ENCODE measurements at regions not wholly inside any gene's neighbourhood (a gene's known extent, or its start where the extent isn't known, plus 50 kb on each side); places are given as distances from the start of the nearest gene placed in this dataset.

DNA sequence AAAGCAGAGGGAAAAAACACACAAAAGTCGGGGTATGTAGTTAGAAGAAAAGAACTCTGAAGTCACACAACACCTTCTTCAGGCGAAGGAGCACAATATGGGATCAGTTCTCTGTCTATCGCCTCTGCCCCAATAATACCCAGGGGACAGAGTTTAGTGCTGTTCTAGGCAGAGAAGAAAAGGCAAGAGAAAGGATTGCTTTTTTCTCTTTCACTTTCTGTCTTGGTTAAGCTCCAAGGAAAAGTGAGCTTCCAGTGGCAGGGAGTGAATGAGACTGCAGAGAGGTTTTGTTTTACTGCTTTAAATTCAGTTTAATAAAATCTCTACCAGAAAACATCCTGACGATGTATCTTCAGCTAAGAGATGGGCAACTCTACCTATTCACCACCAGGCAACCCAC is 86.6 kb upstream of the STXBP5 start:
- DNase-seq (ENCODE audit: extremely low read depth, low read depth, low spot score) = no peak

DNA sequence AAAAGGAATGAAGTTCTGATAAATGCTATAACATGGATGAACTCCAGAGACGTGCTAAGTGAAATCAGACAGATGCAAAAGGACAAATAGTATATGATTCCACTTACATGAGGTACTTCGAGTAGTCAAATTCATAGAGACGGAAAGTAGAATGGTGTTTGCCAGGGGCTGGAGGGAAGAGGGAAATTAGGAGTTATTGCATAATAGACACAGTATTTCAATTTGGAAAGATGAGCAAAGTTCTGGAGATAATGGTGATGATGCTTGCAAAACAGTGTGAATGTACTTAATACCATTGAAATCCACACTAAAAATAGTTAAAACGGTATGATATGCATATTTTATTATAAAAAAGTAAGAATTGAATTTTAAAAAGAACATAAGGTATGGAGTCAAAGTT is 84.9 kb upstream of the STXBP5 start:
- DNase-seq (ENCODE audit: extremely low read depth, low read depth, low spot score) = no peak

DNA sequence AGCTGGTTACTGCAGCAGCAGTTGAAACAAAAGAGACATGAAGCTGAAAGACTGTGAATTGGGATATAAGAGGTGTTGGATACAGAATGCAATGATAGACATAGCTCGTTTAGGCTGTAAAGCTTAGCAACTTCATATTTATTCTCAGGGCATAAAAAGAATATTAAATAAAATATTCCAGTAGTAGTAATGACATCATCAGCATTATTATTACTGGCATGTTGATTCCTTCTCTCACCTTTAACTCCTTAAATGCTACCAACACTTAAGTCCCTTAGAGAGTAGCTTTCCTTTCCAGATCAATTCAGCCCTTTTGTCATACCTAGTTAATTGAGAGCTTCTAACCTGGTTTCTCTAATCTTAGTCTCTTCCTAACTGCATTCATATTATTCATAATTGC is 81.4 kb upstream of the STXBP5 start:
- DNase-seq (ENCODE audit: extremely low read depth, low read depth, low spot score) = no peak

DNA sequence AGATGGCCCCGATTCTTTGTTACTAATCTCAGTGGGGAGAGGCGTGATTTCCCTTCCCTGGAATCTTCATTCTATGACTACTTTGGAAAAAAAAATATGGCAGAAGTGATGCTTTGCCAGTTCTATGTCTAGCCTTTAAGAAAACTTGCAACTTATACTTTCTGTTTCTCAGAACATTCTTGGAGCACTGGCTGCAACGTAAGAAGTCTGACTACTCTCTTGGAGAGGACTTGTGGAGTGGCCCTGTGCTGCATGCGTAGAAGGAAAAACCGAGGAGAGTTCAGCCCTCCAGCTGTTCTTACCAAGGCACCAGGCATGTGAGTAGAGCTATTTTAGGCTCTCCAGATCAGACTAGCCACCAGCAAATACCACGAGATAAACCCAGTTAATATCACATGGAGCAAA is 77.6 kb upstream of the STXBP5 start:
- DNase-seq (ENCODE audit: extremely low read depth, low read depth, low spot score) = no peak

DNA sequence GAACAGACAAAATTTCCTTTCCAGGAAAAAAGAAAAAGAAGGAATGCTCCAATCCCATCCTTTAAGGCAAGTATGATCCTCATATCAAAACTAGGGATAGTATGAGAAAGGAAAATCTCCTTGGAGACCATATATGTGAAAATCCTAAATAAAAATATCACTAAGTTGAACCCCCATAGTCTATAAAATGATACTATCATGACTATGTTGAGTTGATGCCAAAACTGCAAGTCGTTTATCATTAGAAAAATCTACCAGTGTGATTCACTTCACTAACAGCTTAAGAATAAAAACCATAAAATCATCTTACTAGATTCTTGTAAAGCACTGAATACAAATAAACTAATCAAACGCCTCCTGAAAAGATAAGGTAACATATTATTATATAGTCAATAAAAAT is 76.6 kb upstream of the STXBP5 start:
- DNase-seq (ENCODE audit: extremely low read depth, low read depth, low spot score) = no peak

DNA sequence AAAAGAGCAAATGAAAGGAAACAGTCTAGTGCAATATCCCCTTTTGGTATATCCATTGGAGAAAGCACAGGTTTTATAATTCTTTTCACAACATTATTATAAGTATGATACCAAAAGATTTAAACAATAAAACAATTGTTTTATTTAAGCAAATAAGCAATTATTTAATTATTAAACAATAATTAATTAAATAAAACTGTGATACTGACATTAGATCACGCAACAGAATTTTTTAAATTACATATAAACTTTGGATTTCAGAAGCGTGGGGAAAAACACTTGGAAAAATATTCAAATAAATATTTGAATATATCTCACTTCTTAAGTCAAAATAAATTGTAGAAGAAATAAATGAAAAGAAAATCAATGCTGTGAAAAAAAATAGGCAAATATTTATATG is 76.2 kb upstream of the STXBP5 start:
- DNase-seq (ENCODE audit: extremely low read depth, low read depth, low spot score) = no peak

DNA sequence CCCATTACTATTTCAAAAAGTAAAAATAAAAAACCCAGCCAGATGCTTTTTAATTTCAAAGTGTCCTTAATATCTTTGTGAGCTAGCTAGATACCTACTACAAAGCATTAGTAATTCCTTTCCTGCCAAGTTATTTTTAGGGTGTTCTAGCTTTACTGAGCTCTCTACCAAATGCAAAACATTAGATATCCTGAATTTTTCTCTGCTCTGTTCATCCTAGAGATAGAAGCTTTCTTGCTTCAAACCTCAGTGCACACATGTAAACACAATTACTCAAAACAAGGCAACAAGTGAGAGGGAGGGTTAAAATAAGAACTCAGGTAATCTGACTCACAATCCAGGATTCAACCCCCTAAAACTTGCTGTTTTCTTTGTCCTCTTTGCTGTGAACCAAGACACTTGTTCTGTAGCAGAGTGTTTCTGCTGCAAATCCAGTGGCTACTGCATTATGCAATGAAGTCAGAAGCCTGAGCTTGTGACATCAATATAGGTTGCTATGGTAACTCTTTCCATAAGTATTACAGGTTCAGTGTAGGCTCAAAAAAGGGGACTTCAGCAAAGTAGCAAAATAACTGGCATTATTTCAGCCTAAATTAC is 72.6 kb upstream of the STXBP5 start:
- DNase-seq (ENCODE audit: extremely low read depth, low read depth, low spot score) = no peak

DNA sequence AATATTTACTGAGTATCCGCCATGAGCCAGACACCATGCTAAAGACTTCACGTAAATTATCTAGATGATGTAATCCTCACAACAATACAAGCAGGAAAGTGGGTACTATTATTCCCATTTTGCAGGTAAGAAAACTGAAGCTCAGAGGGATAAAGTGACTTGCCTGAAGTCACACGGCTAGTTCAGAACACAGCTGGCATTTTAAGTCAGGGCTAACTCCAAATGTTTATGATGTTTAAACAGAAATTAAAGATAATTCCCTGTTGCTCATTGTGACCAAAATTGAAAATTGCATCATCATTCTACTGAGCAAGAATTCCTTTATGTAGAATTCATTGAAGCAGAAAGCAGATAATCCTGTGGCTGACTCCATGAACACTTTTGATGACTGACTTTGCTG is 71.3 kb upstream of the STXBP5 start:
- DNase-seq (ENCODE audit: extremely low read depth, low read depth, low spot score) = no peak

DNA sequence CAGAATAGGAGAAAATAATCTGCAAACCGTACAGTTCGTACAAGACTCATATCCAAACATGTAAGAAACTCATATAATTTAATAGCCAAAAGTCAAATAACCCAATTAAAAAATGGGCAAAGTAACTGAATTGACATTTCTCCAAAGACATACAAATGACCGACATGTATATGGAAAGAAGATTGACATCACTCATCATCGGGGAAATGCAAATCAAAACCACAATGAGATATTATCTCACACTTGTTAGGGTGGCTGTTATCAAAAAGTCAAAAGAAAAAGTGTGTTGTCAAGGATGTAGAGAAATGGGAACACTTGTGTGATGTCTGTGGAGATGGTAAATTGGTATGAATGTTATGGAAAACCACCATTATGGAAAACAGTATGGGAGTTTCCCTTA is 70.5 kb upstream of the STXBP5 start:
- no peak for DNase-seq (ENCODE audit: extremely low read depth, low read depth, low spot score)

DNA sequence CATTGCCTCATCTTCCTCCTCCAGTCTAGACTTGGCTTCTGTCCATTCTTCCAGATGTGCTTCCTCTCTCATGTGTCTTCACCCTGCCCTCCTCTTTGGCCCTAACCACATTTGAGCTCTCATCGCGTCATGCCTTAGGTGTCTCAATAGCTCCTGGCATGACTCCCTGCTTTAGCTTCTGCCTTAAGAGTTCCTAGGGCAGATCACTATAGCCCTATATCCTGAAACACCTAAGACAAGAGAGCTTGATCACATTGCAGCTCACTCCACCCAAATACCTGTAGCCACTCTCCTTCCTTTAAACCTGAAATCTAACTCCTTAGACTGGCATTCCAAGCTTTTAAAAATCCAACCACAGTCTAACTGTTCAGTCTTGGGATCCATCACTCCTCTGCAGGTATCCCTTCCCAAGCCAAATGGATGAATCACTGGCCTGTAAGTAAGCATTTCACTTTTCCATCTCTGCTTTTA is 69.0 kb upstream of the STXBP5 start:
- no peak for DNase-seq (ENCODE audit: extremely low read depth, low read depth, low spot score)

DNA sequence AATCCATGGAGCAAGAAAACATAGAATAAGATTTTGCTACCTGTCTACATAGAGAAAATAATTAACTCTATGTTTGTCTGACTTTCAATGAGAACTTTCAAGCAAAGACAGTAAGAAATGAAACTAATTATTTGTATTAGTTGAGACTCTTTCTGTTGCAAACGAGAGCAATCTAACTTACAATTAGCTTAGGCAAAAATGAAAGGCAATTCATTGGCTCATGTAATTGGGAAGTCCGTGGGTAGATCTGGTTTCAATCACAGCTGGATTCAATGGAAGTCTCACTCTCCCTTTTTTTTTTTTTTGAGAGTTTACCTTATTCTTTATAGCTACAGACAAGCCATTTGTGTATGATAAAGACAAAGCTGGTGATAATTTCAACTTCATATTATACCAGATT is 68.2 kb upstream of the STXBP5 start:
- DNase-seq (ENCODE audit: extremely low read depth, low read depth, low spot score) = no peak

DNA sequence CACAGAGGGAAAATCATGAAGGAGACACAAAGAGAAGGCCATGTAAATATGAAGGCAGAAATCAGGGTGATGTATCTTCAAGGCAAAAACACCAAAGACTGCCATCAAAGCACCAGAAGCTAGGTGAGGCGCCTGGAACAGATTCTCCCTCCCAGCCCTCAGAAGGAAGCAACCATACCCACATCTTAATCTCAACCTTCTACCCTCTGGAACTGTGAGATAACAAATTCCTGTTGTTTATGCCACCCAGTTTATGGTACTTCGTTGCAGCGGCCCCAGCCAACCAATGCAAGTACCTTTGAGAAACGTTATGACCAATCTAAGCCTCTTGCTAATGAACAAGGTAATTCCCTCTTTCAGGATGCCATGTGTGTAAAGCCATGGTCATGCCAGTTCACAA is 66.2 kb upstream of the STXBP5 start:
- no peak for DNase-seq (ENCODE audit: extremely low read depth, low read depth, low spot score)

DNA sequence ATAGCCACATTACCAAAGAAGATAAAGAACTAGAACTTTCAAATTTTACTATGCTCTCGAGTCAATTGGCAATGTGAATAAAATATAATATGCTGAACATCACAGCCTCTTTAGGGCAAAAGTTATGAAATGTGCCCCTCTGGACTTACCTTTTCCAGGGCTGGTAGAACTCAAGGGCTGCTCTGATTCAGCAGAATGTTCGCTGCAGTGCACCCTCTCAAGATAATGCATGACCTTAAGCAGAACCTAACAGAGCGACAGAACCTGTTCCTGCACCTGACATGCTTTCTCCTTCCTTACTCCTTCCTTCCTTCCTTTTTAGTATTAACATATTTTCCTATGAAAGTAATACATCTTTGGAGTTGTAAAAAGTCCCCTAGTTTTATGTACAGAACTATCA is 65.4 kb upstream of the STXBP5 start:
- DNase-seq (ENCODE audit: extremely low read depth, low read depth, low spot score) = no peak

DNA sequence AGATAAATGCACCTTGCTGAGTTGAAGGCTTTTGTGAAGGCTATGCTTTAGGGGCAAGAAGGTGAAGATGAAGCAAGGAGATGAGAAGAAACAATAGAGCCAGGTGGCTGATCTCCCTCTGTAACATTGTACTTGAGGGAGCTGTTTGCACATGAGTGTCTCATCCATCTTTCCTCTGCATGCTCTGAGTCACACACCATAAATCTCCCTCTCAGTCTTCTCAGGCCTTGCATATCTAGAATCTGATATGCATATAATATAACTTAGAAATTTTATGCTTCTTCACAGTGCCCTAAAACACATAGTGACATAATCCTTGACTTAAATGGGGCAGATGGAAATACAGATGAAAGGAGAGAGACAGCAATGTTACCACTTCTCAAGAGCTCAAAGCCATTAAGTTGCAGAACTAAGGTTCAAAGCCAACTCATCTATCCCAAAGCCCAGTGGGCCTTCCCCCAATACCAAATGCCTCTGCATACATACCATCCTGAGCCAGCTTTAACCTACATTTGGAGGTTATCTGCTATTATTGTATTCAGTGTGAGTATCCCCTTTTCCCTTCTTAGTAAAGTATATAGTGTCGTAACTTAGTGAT is 62.4 kb upstream of the STXBP5 start:
- DNase-seq (ENCODE audit: extremely low read depth, low read depth, low spot score) = no peak

DNA sequence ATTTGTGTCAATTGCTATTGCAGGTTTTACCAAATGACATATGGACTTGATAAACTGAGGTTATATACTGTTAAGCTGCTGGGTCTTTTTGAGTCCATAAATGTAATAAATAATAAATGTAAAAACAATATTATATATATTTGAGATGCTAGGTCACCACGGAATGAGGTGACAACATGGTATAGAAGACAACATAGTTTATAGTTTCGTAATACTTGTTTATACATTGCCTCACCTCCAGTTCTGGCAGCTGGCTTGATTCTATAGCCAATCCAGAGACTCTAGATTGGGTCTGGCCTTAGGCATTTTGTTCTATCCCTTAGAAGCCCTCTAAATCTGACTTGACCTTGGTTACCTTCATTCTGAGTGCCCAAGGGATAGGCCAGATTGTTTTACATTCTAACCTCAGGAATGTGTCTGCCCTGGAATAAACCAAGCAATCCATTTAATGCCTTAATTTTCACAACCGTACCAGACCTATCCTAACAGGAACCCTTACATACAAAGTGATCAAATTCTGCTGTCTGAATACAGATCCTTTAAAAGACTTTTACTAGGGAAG is 61.5 kb upstream of the STXBP5 start:
- DNase-seq (ENCODE audit: extremely low read depth, low read depth, low spot score) = no peak

DNA sequence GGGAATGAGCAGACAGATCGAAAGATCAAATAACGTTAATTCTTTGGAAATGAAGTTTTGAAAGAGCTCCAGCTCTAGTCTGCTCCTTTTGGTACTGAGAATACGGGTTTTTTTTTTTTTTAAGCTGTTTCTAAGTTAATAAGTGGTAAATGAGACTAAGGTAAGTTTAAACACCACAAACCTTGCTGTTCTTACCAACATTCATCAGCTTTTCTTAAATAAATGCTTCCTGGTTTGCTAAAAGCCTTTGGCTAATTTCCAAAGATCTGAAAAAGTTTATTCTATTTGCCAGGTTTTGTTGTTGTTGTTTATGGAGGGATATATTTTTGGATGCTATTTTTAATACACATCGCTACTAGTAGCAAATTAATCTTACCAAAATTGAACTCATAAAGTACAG is 55.1 kb upstream of the STXBP5 start:
- no peak for DNase-seq (ENCODE audit: extremely low read depth, low read depth, low spot score)

DNA sequence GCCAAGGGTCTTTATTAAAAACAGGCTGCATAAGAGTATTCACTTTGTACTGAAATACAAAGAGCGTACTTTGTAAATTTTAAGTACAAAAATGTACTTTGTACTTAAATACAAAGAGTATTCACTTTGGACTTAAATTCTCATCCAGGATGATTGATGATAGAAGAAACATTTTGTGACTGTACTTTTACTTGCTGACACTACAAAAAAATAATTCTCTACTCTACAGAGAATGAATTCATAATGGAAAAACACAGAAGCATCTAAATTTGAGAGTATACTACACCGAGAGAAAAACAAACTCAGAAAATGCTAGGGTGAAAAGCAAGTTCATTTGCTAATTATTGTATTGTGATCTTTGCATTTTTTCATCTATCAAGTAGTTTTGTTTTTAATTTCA is 54.4 kb upstream of the STXBP5 start:
- DNase-seq (ENCODE audit: extremely low read depth, low read depth, low spot score) = no peak

DNA sequence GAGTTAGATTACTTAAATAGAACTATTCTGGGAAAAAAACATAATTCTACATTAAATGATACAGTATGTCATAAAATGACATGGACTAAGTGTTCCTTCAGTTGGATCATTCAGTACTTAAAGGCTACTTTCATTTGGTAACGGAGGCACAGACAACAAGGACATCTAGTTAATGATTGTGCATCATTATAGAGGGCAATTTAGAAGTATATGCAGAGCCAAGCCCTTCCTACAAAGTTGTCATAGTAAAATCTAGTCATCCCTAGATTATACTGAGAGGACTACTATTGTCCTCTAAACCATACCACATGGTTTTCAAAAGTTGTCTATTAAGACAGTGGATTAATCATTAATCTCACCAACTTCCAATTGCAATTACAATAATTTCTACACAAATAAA is 53.9 kb upstream of the STXBP5 start:
- DNase-seq (ENCODE audit: extremely low read depth, low read depth, low spot score) = no peak
